ENCODE measurements at regions not wholly inside any gene's neighbourhood (a gene's known extent, or its start where the extent isn't known, plus 50 kb on each side); places are given as distances from the start of the nearest gene placed in this dataset.

DNA sequence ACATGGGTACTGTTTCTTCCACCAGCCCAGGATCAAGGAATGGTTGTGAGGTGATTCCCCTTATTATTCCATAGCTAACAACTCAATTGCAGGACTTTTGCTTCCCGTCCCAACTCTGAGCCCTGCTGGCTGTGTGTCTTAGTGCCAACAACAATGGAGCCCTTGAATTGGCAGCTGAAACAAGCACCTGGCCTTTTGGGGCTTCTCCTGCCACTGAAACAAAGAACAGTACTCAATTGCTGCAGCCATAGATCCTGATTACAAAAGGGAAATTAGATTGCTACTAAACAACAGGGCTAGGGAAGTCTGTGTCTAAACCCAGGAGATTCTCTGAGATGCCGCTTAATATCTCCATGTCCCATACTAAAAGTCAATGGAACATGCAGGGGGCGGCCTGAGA lies 61.3 kb upstream of the CARMIL1 start:
- intact Hi-C loops (cut with micrococcal nuclease): no loop called here

DNA sequence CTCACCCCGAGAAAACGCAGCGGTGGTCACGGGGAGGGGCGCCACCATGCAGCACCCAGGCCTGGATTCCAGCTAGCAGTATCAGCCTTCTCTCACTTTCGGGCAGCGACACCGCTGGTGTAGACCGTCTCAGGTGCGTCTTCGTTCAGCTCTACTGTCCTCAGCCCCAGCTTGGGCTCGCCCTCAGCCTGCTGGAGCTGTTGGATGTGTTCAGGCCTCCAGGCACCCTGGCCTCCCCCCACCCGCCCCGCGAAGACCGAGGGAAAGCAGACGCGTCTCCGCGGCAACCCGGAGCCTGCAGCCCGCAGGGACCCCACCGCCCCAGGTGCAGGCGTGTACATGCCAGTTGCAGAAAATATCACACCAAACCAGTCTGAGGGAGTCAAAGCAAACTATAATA lies 60.8 kb upstream of the CARMIL1 start:
- intact Hi-C loops (cut with micrococcal nuclease): no loop called here

DNA sequence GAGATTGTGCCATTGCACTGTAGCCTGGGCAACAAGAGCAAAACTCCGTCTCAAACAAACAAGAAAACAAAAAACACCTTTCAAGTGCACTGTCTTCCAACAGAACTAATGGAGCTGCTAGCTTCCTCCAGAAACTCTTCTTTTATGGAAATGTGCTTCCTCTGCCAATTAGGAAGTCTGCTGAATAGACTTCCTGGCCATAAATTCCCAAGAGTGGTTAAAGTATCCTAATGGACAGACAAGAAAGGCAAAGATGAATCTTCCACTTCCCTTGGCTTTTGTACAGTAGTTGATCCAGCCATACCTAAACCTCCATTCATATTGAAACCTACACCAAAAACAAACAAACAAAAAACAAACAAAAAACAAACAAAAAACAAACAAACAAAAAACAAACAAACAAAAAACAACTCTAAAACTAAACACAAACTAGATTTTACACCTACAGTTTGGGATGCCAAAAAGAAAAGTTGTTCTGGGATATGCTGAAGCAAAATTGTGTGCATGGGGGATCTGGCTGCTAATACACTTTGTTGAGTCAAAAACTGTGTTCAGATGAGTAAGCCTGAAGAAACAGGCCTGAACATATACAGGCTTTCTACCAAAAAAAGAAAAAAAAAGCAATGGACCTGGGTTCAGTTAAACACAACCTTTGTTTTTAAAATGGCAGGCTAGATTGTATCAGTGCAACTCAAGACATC lies 59.8 kb upstream of the CARMIL1 start:
- intact Hi-C loops (cut with micrococcal nuclease): no loop called here

DNA sequence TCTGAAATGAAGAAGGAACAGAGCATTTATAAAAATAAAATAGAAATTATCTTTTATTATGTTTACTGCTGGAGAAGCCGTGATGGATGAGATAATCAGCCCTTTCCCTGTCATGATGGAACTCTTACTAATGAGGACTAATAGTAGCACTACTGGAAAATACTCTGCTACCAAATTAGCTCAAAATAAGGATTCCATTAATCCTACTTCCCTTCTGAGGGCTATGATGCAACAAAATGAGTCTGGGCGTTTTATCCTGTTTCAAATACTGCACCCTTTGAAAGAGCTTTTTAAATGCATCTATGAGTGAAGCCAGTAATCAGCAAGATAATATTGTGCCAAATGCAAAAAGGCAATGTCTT lies 59.3 kb upstream of the CARMIL1 start:
- intact Hi-C loops (cut with micrococcal nuclease): no loop called here

DNA sequence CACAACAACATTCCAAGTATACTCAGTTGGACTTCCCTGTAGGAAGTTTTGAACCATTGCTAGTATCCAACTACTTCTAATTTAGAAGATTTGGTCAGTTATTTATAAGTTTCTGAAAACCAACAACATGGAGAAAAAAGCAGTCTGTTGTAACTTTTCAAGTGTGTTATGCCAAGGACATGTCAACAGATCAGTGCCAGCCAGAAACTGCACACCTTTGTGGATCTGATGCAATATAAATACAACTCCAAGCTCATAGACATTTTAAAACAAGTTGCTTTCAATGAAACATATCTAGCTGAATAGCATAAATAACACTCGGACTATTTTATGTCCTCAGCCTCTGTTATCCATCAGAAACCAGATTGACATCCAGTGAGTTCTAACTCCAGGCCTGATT lies 58.3 kb upstream of the CARMIL1 start:
- intact Hi-C loops (cut with micrococcal nuclease): no loop called here

DNA sequence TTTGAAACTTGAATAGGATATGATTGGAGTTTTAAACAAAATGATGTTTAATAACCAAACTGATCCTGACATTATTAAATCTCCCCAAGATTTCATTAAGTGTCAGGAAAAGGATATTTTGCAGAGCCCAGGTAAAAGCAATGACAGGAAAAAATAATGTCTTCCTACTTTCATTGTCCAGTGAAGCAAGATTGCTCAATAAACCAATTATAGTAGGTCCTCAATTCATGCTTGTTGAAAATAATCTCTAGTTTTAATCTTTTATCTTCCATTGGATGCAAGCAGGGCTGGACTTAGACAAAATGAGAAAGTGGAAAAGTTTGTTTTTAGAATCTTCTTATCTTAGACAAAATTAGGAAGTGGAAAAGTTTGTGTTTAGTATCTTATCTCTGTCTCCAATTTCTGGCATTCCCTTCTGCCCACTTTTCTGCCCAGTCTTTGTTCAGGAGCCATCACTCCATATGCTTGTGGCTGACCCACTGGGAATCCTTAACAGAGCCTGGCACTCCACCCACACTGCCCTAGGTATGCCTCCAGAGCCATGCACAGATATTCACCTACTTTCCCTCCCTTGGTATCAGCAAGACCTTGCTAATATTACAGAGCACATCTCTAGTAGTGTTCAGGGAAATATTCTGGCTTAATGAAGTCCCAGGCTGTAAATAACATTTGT lies 57.0 kb upstream of the CARMIL1 start:
- intact Hi-C loops (cut with micrococcal nuclease): loop anchor here (2.0 kb wide), 1 partner anchor 269 kb away; no protein-coding TSS in a partner anchor

DNA sequence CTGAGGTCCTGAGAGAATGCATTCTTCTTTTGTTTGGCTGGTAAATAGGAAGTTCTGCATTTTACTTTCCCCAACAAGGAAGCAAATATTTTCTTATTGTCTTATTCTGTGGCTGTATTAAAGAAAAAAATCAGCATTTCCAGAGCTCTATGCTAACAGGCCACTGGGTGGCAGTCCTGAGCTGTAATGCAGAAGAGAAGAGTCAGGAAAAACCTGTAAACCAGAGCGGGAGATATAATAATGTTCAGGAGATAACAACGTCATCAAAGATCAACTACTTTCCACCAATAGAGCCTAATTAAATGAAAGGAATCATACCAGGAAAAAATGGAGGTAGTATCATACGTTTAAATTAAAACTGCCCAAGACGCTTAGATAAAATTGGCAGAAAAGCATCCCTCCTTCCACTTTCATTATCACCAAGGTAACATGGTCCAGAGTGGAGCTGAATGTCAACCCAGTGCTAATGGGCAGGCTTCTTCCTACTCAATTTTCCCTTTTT lies 55.6 kb upstream of the CARMIL1 start:
- intact Hi-C loops (cut with micrococcal nuclease): loop anchor here (1.0 to 2.0 kb wide), 3 partner anchors 267 to 379 kb away; no protein-coding TSS in a partner anchor

DNA sequence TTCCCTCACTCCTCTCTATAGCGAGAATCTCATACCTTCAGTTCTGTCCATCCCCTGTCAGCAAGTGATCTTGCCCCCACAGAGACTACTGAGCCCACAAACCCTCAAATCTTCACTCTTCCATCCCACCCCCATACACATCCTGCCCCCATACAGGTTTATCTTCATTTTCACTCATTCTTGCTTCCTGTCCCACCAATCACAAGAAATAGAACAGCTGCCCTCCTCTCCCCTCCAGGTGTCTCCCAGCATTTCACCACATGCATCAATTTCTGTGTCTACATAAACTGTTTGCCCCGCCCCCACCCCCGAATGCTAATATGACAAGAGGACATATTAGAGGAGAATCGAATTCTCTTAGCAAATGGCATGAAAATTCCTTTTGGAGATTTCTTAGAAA lies 54.9 kb upstream of the CARMIL1 start:
- intact Hi-C loops (cut with micrococcal nuclease): no loop called here

DNA sequence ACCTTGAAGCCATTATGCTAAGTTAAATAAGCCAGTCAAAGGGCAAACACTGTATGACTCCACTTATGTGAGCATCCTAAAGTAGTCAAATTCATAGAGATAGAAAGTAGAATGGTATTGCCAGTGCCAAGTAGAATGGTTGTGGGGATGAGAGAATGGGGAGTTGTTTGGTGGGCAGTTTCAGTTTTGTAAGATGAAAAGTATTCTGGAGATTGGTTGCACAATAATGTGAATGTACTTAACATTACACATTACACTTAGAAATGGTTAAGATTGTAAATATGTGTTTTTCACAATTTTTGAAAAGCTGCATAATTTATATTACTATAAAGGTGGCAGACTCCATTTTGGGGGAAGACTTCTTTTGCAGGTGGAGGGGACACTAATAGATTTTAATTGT lies 51.3 kb upstream of the CARMIL1 start:
- intact Hi-C loops (cut with micrococcal nuclease): no loop called here

Data from T-helper 2 cell treated with Interferon-gamma antibody and Interleukin-4, amounts not matched to agents 100 ng/mL and 5 ng/mL, for 36 hours (primary cell).